AML-193 (cell line): ENCODE measurements at regions not wholly inside any gene's neighbourhood (a gene's known extent, or its start where the extent isn't known, plus 50 kb on each side); places are given as distances from the start of the nearest gene placed in this dataset.

ENCODE experiments used
- DNase-seq, 2 experiments: peaks; one replicate each; lab custom pipeline; 2025; lab: John Stamatoyannopoulos, UW

GRCh38 chr10:1874533-1874932 lies 137.2 kb upstream of the ADARB2 start:
- DNase-seq: no peak

DNA sequence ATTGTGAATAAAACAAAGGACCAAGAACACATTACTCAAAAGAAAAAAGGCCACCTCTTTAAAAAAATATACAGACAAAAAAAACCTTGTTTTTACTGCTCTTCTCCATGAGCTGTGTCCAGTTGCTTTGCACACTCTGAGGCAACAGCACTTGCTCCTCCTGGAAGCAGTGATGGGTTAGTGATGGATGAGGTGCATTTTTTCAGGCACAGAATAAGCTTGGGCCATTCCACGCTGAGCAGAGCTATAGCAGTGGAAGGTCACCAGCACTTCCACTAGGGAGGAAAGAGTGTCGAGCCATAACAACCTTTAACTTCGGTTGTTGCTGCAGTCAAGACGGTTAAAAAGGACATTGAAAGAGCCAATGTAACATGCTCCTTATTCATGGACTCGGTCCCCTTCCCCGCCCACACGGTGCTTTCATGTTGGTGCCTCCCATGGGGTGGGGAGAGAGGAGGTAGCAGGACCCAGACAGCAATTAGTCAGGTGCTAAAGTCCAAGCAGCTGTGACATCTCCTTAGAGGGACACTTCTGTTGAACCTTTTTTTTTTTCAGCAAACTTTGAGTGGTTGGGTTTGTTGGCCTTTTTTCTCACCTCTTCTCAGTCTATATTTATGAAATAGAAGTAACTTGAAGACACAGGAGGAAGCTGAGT lies 136.5 kb upstream of the ADARB2 start:
- no peak for DNase-seq

- no peak for DNase-seq
These were observed 134.9 kb upstream of the ADARB2 start for GRCh38 chr10:1872151-1872726.

DNA sequence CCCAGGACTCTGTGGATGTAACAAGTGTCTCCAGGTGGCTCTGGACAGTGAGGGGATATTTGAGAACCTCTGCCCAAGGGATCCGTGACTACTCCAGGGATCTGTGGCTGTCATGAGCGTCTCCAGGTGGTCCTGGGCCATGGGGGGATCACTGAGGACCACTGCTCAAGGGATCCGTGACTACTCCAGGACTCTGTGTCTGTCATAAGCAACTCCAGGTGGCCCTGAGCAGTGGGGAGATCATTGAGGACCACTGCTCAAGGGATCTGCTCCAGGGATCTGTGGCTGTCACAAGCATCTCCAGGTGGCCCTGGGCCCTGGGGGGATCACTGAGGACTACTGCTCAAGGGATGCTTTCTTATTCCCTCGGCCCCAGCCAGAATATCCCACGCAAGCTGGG lies 133.2 kb upstream of the ADARB2 start:
- DNase-seq: no peak

DNA sequence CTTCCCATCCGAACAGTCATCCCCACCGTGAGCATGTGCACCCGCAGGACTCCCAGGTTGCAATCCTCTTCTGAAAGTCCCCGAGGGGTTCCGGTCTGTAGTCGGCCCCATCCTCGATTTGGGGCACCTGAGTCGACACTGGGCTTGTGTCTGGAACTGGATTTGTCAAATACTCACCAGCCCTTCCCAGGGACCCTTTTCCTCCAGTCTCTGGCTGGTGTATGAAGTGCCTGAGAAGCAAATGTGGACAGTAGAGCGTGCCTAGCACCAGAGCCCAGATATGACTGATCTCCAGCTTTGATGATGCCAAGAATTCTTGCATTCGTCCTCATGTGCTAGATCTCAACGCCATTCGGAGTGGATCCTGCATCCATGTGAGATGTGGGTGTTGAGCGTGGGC lies 132.5 kb upstream of the ADARB2 start:
- DNase-seq: no peak

GRCh38 chr10:1860351-1860750 lies 123.0 kb upstream of the ADARB2 start:
- DNase-seq: no peak

DNA sequence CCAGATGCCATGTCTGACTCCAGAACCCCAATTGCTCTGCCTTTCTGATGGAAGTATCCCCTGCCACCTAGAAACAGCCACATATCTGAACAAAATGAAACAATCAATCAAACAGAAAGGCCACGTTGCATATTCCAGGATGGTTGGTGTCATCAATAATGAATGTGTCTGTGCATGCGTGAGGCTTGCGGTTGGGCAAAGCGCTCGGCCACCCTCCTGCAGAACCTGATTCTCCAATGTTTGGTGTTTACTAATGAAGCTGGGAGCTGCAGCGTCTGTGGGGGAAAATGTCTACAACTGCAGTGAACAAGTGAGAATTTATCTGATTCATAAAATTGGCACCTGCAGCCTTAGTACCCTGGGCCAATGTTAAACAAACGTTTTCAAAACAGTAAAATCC lies 121.2 kb upstream of the ADARB2 start:
- DNase-seq: no peak

DNA sequence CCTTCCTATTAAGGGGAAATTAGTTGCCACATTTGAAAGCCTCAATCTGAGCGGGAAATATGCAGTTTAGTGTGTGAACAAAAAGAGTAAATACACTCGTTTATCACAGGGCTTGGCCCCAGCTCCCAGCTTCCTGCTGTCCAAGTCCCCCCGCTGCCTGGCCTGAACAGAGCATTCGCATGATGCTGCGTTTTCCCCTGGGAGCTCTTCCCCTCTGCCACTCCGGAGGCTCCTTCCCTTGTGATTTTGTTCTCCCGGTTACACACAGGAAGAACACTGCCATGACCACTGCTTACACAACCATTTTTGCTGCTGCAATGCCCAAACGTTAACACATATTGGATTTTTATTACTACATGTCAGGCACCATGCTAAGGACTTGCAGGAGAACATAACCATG lies 120.7 kb upstream of the ADARB2 start:
- DNase-seq: no peak

- no peak for DNase-seq
These were observed 118.6 kb upstream of the ADARB2 start for GRCh38 chr10:1855911-1856310.

GRCh38 chr10:1854271-1854670 lies 116.9 kb upstream of the ADARB2 start:
- no peak for DNase-seq

- no peak for DNase-seq
These were observed 116.5 kb upstream of the ADARB2 start for GRCh38 chr10:1853801-1854200.

DNA sequence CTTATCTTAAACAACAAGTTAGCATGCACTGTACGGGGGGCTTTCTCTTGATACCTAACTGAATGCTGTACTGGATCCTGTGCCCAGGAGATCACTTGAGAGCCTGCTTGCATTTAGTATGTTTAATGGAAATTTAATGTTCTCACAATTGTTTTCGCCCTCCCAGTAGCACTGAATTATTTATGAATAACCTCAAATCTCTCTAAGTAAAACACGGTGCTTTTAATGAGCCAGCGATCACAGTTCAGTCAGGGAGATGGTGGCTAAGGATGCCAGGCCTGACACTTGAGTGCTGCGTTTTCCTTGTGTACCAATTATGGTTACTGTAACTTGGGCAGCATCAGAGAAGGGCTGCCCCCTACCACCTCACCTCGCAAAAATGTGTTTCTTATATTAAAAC lies 115.5 kb upstream of the ADARB2 start:
- DNase-seq: no peak

GRCh38 chr10:1851762-1852161 lies 114.4 kb upstream of the ADARB2 start:
- DNase-seq: no peak

- DNase-seq: no peak
These were observed 113.7 kb upstream of the ADARB2 start for GRCh38 chr10:1850971-1851527.

DNA sequence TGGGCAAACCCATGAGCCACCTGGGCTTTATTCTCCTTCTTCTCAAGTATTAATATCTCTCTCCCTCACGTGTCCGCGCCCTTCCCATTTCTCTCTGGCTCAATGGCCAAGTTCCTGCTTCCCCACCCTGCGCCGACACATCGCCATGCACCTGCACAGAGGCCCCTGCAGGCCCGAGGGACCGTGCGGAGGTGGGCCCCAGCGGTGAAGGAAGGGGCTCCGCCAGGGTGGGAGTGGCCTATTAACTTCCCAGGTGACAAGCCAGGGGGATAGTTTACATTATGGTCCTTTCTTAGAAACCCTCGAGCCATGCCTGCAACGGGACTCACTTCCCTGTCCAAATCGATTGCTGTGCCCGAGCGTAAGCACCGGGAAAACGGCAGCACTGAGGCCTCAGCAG lies 110.0 kb upstream of the ADARB2 start:
- no peak for DNase-seq

DNA sequence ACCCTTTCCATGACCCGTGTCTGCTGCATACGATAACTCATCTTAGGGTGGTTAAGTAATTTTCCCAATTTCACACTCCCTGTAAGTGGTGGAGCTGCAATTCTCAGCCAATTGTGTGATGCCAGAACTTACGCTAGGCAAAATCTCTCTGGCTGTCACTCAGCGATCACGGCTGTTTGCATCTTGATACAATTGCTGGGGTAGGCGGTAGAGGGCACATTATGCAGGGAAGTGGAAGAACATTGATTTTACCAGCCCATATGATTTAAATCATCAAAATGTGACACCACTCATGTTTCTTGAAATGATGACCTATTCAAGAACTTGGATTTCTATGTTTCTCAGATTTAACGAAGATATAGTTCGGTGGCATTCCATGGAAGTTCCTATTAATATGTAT lies 108.7 kb upstream of the ADARB2 start:
- DNase-seq: no peak

GRCh38 chr10:1841759-1842158 lies 104.4 kb upstream of the ADARB2 start:
- no peak for DNase-seq

GRCh38 chr10:1829712-1830111 lies 92.4 kb upstream of the ADARB2 start:
- DNase-seq: no peak

GRCh38 chr10:1824928-1825327 lies 87.6 kb upstream of the ADARB2 start:
- no peak for DNase-seq

GRCh38 chr10:1814556-1814955 lies 77.2 kb upstream of the ADARB2 start:
- DNase-seq: no peak

GRCh38 chr10:1809139-1809741 lies 71.9 kb upstream of the ADARB2 start:
- no peak for DNase-seq

DNA sequence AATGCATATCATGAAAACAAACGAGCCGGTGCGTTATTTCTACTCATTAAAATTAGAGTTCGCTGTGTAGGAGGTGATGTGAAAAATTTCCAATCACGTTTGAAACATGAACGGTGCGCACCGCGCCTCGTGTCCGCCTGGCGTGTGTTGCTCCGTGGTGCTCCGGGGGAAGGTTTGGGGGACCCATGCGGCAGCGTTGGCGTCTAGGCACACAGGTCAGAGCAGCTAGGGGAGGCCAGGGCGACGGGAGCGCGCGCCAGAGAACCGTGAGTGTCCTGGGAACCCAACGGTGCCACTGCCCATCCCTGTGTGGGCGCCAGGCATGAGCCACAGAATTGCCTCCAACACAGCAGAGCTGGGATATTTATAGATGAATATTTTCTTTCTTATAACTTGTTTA lies 70.6 kb upstream of the ADARB2 start:
- no peak for DNase-seq

DNA sequence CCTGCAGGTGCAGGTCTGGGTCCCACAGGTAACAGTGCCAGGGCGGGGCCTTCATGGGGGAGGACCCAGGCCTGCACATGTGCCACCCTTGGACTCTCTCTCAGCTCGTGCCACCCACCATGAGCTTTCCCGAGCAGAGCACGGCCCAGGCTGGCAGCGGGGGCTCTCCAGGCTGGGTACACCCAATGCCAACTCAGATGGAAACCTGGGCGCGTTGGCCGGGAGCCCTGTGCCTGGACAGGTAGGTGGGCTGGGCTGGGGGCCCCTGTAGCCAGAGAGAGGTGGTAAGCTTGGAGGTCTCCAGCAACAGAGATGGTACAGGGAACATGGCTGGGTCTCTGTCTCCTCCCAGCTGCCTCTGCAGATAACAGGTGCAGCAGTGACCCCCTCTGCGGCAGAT lies 69.9 kb upstream of the ADARB2 start:
- DNase-seq: no peak

- no peak for DNase-seq
These were observed 65.1 kb upstream of the ADARB2 start for GRCh38 chr10:1802413-1802812.
